Mesenchymal stem cell (in vitro differentiated cells and primary cell): ENCODE measurements at regions not wholly inside any gene's neighbourhood (a gene's known extent, or its start where the extent isn't known, plus 50 kb on each side); places are given as distances from the start of the nearest gene placed in this dataset. TPM values are rescaled to one million over a fixed set of nuclear protein-coding genes. Genes with fewer than 3 reads are reported as not detected.

Experiments
- small RNA-seq: library from polyadenylated mRNA; stranded (forward); fragments of <200 nt; extraction: miRNeasy Mini kit (QIAGEN cat#:217004); gene quantifications from one replicate; pipeline ENCODE3, GENCODE V24; 2013; ENCODE audit warnings: low read depth

Small RNA genes in the stretch of these regions (small RNA-seq; reads per million reads assigned to genes)
- gene AL121932.1: not detected
